ENCODE measurements at regions not wholly inside any gene's neighbourhood (a gene's known extent, or its start where the extent isn't known, plus 50 kb on each side); places are given as distances from the start of the nearest gene placed in this dataset.

DNA sequence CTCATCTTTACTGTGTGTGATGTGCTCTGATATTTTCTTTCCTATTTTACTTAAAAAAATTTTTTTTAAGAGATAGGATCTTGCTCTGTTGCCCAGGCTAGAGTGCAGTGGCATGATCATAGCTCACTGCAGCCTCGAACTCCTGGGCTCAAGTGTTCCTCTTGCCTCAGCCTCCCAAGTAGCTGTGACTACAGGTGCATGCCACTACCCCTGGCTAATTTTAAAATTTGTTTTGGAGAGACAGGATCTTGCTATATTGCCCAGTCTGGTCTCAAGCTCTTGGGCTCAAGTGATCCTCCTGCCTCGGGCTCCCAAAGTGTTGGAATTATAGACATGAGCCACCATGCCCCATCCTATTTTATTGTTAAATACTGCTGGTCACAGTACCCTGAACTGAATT lies 67.4 kb downstream of the FOXD2 start:
- TF ChIP-seq POLR2AphosphoS5 (IDR thresholded peaks at IDR 0.05; ENCODE audit: low read depth, low read length) (no peak), POLR2A (IDR thresholded peaks at IDR 0.05; ENCODE audit: low read depth, low read length) (no peak), TAF1 (IDR thresholded peaks at IDR 0.05; ENCODE audit: borderline replicate concordance, low read depth, low read length) (no peak)
